Epithelial cell of proximal tubule (primary cell): ENCODE measurements at regions not wholly inside any gene's neighbourhood (a gene's known extent, or its start where the extent isn't known, plus 50 kb on each side); places are given as distances from the start of the nearest gene placed in this dataset.

Experiments used
- DNase-seq: peaks from one replicate; pipeline ENCODE4 v3.0.0-alpha.2; 2011; ENCODE audit warnings: low read depth
- H3K4me3 ChIP-seq: 2 replicates; pipeline ENCODE4 v1.5.1; 2011; ENCODE audit warnings: low read depth, mild to moderate bottlenecking, low read length
- CTCF ChIP-seq: conservative IDR thresholded peaks from 2 replicates; pipeline ENCODE4 v1.5.1; 2012; ENCODE audit warnings: low read depth, mild to moderate bottlenecking, low read length

GRCh38 chr16:49910541-49911071 lies 54.7 kb upstream of the ZNF423 start:
- no peak overlapping the region for H3K4me3 ChIP-seq
- DNase-seq, result no peak
- TF ChIP-seq CTCF, result no peak

- no peak overlapping the region for H3K4me3 ChIP-seq
- no peak for TF ChIP-seq CTCF
- DNase-seq, result no peak
Observed at GRCh38 chr16:49911430-49911829, 55.5 kb upstream of the ZNF423 start.

GRCh38 chr16:49912721-49913120 lies 56.8 kb upstream of the ZNF423 start:
- no peak for TF ChIP-seq CTCF
- no peak for DNase-seq

GRCh38 chr16:49913720-49914119 lies 57.8 kb upstream of the ZNF423 start:
- TF ChIP-seq CTCF, result no peak
- H3K4me3 ChIP-seq, result no peak overlapping the region

More at GRCh38 chr16:49912721-49913120, 56.8 kb upstream of the ZNF423 start:
- no peak overlapping the region for H3K4me3 ChIP-seq

GRCh38 chr16:49914657-49915056 lies 58.7 kb upstream of the ZNF423 start:
- TF ChIP-seq CTCF, result no peak
- H3K4me3 ChIP-seq, result no peak overlapping the region
- no peak for DNase-seq

More at GRCh38 chr16:49913720-49914119, 57.8 kb upstream of the ZNF423 start:
- DNase-seq, result no peak

GRCh38 chr16:49918257-49918656 lies 62.3 kb upstream of the ZNF423 start:
- no peak for TF ChIP-seq CTCF
- H3K4me3 ChIP-seq, result no peak overlapping the region
- no peak for DNase-seq

- TF ChIP-seq CTCF, result no peak
- H3K4me3 ChIP-seq, result no peak overlapping the region
- DNase-seq, result no peak
Observed at GRCh38 chr16:49919327-49919726, 63.4 kb upstream of the ZNF423 start.
